ENCODE measurements at regions not wholly inside any gene's neighbourhood (a gene's known extent, or its start where the extent isn't known, plus 50 kb on each side); places are given as distances from the start of the nearest gene placed in this dataset.

GRCh38 chr9:82495884-82496777 lies 507.6 kb downstream of the SPATA31D1 start:
- no peak for DNase-seq

- DNase-seq = peak; percentile 41 to 66
Observed at GRCh38 chr9:82498541-82499317, 510.2 kb downstream of the SPATA31D1 start.

GRCh38 chr9:82499337-82499736 lies 510.8 kb downstream of the SPATA31D1 start:
- no peak for DNase-seq

GRCh38 chr9:82504620-82505019 lies 516.0 kb downstream of the SPATA31D1 start:
- no peak for DNase-seq

DNA sequence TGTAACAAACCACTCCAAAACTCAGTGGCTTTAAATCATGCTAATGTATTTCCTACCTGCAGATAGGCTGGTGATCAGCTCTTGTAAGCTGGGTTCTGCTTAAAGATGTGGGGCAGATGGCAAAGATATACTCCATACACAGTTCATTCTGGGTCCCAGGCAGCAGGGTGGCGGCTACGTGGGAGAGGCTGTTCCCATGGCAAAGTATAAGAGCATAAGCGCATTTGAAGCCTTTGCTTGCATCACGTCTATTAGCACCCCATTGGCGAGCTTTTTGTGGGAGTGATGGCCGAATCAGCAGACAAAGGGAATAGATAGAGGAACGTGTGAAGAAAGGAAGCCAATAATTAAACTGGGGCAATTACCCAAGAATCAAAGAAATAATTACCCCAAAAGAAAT lies 523.1 kb downstream of the SPATA31D1 start:
- DNase-seq = no peak

DNA sequence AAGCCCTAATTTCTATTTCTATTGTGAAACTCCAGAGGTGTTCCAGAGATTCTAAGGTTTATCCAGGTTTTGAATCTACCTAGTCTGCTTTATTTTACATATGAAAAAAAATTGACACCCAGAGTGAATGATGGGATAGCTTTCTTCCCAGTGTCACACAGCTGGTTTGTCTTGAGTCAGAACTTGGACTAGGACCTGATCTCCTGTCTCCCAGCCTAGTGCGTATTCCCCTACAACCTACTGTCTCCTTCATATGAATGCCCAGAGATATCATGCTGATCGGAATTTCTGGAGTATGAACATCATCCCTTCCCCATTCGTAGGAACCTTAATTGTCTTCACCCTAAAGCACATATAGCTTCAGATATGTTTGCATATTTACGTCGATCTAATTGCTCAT lies 524.2 kb downstream of the SPATA31D1 start:
- DNase-seq = no peak

DNA sequence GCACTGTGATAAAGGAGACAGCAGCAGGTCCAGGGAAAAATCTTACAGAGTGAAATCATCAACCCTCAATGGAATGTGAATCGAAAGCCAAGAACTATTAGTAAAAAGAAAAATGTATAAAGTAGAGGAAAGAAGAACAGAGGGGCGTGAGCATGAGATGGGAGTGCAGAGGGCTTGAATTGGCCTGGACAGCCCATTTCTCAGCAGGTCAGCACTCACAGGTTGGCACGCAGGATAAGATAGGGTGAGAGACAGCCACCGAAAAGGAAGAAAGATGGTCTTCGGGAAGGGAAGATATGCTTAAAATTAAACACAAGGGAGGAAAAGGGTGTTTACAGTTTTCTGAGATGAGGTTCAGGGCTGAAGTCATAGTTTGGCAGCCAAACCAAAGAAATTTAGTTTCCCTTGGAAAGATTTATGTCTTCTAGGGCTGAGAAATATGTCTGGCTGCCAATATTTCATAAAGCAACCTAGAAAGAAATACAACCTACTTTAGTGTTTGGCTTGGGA lies 524.7 kb downstream of the SPATA31D1 start:
- no peak for DNase-seq

DNA sequence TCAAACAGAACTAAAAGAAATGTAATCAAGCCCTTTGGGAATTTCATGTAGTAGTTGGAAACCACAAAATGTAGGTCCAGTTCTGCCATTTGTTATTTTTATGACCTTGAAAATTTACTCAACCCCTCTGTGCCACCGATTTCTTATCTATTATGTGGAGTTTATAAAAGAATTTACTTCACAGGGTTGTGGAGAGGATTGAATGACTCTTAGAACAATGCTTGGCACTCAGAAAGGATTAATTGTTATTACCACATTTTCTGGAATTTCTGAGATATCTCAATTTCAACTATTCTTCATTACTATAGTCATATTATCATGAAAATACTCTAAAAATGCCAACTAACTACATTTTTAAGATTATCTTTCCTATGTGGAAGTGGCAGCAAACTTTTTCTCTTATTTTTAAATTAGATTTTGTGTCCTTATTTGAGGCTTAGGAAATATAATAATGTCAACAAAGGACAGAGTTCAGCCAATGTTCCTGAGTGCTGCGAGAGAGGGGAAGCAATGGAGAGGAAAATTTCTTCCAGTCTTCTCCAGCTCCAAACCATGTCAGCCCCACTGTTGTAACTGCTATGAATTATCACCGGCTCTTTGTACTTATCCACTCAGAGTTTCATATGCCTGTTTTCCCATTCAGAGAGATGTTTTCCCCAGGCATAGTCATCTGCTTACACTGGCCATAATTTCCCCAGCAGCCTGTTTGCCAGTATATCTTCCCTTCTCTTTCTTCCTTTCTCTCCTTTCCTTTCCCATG lies 525.6 kb downstream of the SPATA31D1 start:
- no peak for DNase-seq

DNA sequence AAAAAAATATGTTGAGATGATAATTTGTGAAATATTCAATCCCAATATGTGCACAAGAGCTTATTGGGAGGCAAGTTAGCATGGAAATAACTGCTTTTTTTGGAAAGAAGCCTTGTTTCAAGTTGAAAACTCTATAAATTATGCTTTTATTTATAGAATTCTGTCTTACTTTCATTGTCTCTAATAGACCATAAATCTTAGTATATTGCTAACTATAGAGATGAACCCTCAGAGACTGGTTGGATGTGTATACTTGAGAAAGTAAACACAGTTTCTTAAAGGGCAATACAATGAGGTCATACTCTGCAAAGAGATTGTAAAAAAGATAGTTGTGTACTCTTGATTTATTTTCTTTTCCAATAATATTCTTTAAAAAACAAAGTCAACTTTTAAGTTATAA lies 530.3 kb downstream of the SPATA31D1 start:
- no peak for DNase-seq

- DNase-seq = no peak
Observed at GRCh38 chr9:82519332-82519731, 530.8 kb downstream of the SPATA31D1 start.

DNA sequence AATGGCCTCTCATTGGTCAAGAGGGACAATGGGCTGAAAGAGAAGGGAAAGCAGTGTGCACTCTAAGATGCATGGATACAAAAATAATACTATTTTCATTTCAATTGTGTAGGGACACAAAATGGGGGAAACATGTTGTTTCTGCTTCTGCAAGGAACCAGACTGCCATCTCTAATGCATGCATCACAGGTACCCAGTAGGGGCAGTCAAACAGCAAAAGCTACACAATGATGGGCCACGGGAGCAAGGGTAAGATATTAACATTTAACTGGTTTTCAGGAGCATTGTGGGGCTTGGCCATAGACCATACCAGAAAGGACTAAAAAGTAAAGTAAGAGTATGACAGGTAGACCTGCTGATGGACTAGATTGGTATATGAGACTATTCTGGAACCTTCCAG lies 535.8 kb downstream of the SPATA31D1 start:
- no peak for DNase-seq

GRCh38 chr9:82526577-82526976 lies 536.4 kb downstream of the RASEF start:
- no peak for DNase-seq

DNA sequence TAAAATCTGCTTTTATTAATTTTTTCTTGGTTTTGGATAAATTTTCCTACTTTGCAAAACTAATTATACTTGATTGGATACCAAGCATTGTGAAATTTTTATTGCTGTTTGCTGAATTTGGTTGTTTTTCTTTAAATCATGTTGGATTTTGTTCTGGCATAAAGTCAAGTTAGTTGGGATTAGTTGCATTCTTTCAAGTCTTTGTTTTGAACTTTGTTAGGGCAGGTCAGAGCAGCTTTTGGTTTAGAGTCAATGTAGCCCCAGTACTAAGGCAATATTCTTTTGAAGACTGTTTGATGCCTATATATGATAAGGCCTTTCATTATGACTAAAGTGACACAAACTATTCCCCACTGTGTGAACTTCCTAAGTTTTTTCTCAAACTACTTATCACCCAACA lies 531.1 kb downstream of the RASEF start:
- no peak for DNase-seq

DNA sequence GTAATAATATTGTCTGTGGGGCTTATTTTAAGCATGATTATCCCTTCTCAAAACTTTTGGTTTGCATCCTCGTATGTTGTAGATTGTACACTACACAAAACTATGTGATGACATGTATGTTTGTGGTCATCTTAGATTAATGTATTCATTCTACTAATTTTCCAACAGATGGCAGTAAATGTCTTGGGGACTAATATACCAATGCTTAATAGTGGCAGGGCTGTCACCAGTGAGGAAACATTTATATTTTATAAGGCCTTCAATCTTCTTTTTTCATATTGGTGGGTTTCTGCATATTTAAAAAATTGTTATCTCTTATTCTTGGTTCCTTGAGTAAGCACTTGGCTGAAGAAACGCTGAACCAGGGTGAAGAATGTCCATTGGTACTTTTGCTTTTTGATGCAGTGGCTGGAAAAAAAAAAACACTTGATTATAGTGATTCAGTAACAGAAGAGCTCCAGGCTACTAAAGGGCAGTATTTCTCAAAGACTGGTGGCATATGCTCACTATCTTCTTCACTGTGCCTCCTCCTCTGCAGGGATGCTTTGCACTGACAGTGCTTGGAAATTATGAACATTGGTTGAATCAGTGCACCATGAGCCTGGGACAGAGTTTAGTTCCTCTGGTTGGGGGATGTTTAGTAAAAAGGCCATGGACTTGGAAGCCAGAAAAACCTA lies 530.3 kb downstream of the RASEF start:
- DNase-seq = no peak

- DNase-seq = no peak
Observed at GRCh38 chr9:82535432-82535998, 527.4 kb downstream of the RASEF start.

DNA sequence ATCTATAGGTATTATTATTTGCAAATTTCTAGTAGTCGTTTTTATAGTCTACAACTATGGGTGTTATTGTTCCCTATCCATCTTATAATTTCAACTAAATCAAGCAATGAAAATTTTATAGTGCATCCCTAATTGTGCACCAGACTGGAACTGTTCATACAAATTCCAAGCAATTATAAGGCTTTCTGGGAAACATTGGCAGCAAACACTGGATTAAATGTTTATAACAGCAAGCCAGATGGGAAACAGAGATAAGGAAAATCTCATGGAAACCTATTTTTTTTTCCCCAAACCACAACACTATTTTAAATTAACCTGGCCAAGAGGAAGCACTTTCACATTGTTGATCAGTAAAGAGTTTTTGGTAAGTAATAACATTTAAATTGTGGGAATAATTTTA lies 524.3 kb downstream of the RASEF start:
- no peak for DNase-seq

DNA sequence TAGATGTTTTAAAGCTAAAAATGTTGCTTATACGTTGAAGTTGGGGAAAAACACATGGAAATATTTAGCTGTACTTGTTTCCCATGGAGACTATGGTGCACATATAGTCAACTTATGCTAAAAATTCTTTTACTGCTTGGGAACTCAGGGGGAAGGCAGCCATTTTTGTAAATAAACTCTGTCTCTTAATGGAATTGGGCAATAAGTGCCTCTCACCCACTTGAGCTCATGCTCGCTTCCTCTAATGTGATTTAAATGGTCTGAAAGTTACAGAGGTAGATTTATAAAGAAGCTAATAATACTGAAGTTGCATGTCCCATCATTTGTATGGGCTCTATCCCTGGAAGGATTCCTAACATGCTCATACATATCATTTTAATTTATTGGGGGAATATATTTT lies 523.8 kb downstream of the RASEF start:
- DNase-seq = no peak

DNA sequence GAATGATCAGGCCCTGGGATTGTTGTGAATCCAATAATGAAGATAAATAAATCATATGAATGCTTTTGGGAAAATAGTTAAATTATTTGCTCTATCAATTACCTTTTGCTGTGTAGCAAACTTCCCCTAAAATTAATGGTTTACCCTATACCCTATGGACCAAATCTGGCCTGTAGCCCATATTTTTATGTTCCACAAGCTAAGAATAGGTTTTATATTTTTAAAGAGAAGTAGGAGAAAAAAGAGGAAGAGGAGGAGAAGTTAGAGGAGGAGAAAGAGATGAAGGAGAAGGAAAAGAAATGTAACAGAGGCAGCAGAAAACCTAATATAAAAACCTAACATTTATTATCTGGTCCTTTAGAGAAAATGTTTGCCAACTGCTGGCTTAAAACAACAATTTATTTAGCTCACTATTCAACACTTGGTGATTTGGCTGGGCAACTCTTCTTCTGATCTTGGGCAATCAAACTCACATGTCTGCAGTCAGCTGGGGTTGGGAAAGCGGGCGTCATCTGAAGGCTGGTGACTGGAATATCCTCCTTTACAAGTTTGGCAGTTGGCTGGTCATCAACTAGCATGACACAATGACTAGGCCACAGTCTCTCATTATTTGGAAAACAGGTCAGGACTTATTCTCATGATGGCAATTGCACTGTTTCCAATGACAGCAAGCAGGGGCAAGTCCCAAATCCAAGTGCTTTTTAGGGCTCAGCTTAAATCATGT lies 522.9 kb downstream of the RASEF start:
- no peak for DNase-seq

DNA sequence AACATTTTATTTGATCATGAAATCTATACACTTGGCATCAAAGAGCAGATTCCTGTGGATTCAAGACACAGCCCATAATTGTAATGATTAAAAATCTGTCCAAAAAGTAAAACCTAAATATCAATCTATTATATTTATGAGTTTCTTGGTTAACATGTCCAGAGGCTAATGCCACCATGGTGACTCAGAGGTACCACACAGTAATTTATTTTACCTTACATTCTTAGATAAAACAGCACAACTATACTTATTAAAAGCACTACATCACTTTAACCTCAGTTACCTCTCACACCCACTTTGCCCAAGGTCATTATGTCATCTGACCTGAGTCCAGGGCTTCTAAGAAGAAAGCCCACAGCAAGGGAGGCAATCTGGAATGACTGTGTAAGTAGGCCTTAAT lies 519.2 kb downstream of the RASEF start:
- DNase-seq = no peak

- DNase-seq = no peak
Observed at GRCh38 chr9:82546136-82546535, 516.8 kb downstream of the RASEF start.

DNA sequence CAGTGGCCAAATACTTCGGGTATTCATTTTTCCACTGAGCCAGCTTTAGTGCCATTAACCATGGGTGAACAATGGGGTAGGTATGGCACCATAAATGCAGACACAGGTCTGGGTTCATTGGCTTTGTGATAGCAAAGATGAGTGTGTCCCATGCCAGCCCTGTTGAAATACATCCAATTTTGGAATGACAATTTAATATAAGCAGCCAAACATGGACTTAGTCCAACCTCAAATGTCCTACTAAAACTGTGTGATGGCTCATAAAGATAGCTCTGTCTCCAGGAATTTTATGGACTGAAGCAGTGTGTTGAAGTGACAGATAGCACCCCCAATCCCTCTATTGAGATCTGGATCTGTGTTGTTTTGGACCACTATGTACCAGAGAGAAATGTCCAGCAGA lies 514.9 kb downstream of the RASEF start:
- DNase-seq = no peak

Measured in right lung (tissue), 2 donors.